ENCODE measurements at regions not wholly inside any gene's neighbourhood (a gene's known extent, or its start where the extent isn't known, plus 50 kb on each side); places are given as distances from the start of the nearest gene placed in this dataset.

- Histone ChIP-seq H3K79me2 (ENCODE audit: control insufficient read depth, insufficient read depth, low read length) (no peaks in the 10 kb centered on the region), H3K27me3 (ENCODE audit: control insufficient read depth, extremely low read depth, insufficient read depth, low read length) (no peaks in the 10 kb centered on the region), H3K4me1 (ENCODE audit: control insufficient read depth, extremely low read depth, insufficient read depth, low read length) (peaks cover 13% of the 10 kb centered on the region), H3K9me1 (ENCODE audit: control insufficient read depth, extremely low read depth, insufficient read depth, low read length) (no peaks in the 10 kb centered on the region), H3K9me3 (ENCODE audit: control insufficient read depth, low read depth, low read length) (no peaks in the 10 kb centered on the region), H4K20me1 (ENCODE audit: control insufficient read depth, extremely low read depth, insufficient read depth, low read length) (no peaks in the 10 kb centered on the region), H3K4me2 (ENCODE audit: control insufficient read depth, extremely low read depth, insufficient read depth, low read depth, low read length) (no peak overlapping the region), H3K4me3 (ENCODE audit: control insufficient read depth in 2 of 3, extremely low read depth in 1 of 3, insufficient read depth in 2 of 3, low read depth in 1 of 3, low read length in 3 of 3) (no peak overlapping the region), H3K27ac (ENCODE audit: control insufficient read depth, insufficient read depth, low read length) (no peak overlapping the region), H2AFZ (ENCODE audit: control insufficient read depth, low read length) (no peak overlapping the region), H3K9ac (ENCODE audit: control insufficient read depth, extremely low read depth, insufficient read depth, low read length) (no peak overlapping the region), H3K36me3 (ENCODE audit: control insufficient read depth in 2 of 2, extremely low read depth in 1 of 2, insufficient read depth in 2 of 2, low read length in 2 of 2) (no peaks in the 10 kb centered on the region)
- no peak for FAIRE-seq
- no peak for DNase-seq (ENCODE audit: low read depth, low spot score)
- dilution Hi-C loops (cut with MboI; ENCODE audit: extremely low pct_ligation_motif_present, low sequenced_read_pairs), result no loop called here
- TF ChIP-seq CTCF (optimal IDR thresholded peaks at IDR 0.05 in 1 of 3, IDR thresholded peaks at IDR 0.05 in 1 of 3, conservative IDR thresholded peaks at IDR 0.05 in 1 of 3; ENCODE audit: extremely low read depth in 1 of 3, insufficient read depth in 2 of 3, low read length in 3 of 3), result no peak
- TF ChIP-seq EZH2 (IDR thresholded peaks at IDR 0.05; ENCODE audit: low read length), result no peak
Observed at GRCh38 chr11:109937968-109938367, 155.2 kb upstream of the ZC3H12C start.

- no peaks in the 10 kb centered on the region for H3K9me1 ChIP-seq (ENCODE audit: control insufficient read depth, extremely low read depth, insufficient read depth, low read length)
- H3K79me2 ChIP-seq (ENCODE audit: control insufficient read depth, insufficient read depth, low read length), result no peaks in the 10 kb centered on the region
- H3K9me3 ChIP-seq (ENCODE audit: control insufficient read depth, low read depth, low read length), result no peaks in the 10 kb centered on the region
- H3K9ac ChIP-seq (ENCODE audit: control insufficient read depth, extremely low read depth, insufficient read depth, low read length), result no peak overlapping the region
- FAIRE-seq, result peak; percentile 88
- peak; percentile 61 to 69 (median 66) for TF ChIP-seq CTCF (optimal IDR thresholded peaks at IDR 0.05 in 1 of 3, IDR thresholded peaks at IDR 0.05 in 1 of 3, conservative IDR thresholded peaks at IDR 0.05 in 1 of 3; ENCODE audit: extremely low read depth in 1 of 3, insufficient read depth in 2 of 3, low read length in 3 of 3)
- TF ChIP-seq EZH2 (IDR thresholded peaks at IDR 0.05; ENCODE audit: low read length), result no peak
- DNase-seq (ENCODE audit: low read depth, low spot score), result peak; percentile 55
- H3K4me1 ChIP-seq (ENCODE audit: control insufficient read depth, extremely low read depth, insufficient read depth, low read length), result peaks cover 13% of the 10 kb centered on the region
- no peak overlapping the region for H2AFZ ChIP-seq (ENCODE audit: control insufficient read depth, low read length)
- H3K4me2 ChIP-seq (ENCODE audit: control insufficient read depth, extremely low read depth, insufficient read depth, low read depth, low read length), result no peak overlapping the region
- H3K4me3 ChIP-seq (ENCODE audit: control insufficient read depth in 2 of 3, extremely low read depth in 1 of 3, insufficient read depth in 2 of 3, low read depth in 1 of 3, low read length in 3 of 3), result no peak overlapping the region
- H3K27me3 ChIP-seq (ENCODE audit: control insufficient read depth, extremely low read depth, insufficient read depth, low read length), result no peaks in the 10 kb centered on the region
- dilution Hi-C loops (cut with MboI; ENCODE audit: extremely low pct_ligation_motif_present, low sequenced_read_pairs), result no loop called here
- no peak overlapping the region for H3K27ac ChIP-seq (ENCODE audit: control insufficient read depth, insufficient read depth, low read length)
- no peaks in the 10 kb centered on the region for H3K36me3 ChIP-seq (ENCODE audit: control insufficient read depth in 2 of 2, extremely low read depth in 1 of 2, insufficient read depth in 2 of 2, low read length in 2 of 2)
- H4K20me1 ChIP-seq (ENCODE audit: control insufficient read depth, extremely low read depth, insufficient read depth, low read length), result no peaks in the 10 kb centered on the region
Observed at GRCh38 chr11:109939166-109939810, 153.9 kb upstream of the ZC3H12C start.
